Upper lobe of right lung (tissue), 1 donor: ENCODE measurements at regions not wholly inside any gene's neighbourhood (a gene's known extent, or its start where the extent isn't known, plus 50 kb on each side); places are given as distances from the start of the nearest gene placed in this dataset.

ENCODE experiments used
- ATAC-seq: fragments of 200-7000 bp; cut with Tn5 transposase; one replicate; pipeline ENCODE4 v1.9.1; 2020; ENCODE audit warnings: mild to moderate bottlenecking, moderate library complexity
- DNase-seq: peaks from one replicate; pipeline ENCODE4 v3.0.0-alpha.2; 2020
- H3K27ac ChIP-seq: fragments of 200-600 bp; one replicate; pipeline ENCODE4 v1.8.0; 2022
- H3K27me3 ChIP-seq: fragments of 200-600 bp; one replicate; pipeline ENCODE4 v1.8.0; 2022; ENCODE audit warnings: mild to moderate bottlenecking
- H3K36me3 ChIP-seq: fragments of 200-600 bp; one replicate; pipeline ENCODE4 v1.8.0; 2022
- H3K4me1 ChIP-seq: fragments of 200-600 bp; one replicate; pipeline ENCODE4 v1.8.0; 2022
- H3K4me3 ChIP-seq: fragments of 200-600 bp; one replicate; pipeline ENCODE4 v1.8.0; 2022; ENCODE audit warnings: mild to moderate bottlenecking
- H3K9me3 ChIP-seq: fragments of 200-600 bp; one replicate; pipeline ENCODE4 v1.8.0; 2022
- CTCF ChIP-seq: fragments of 200-600 bp; IDR thresholded peaks from one replicate; pipeline ENCODE4 v1.8.0; 2022; ENCODE audit warnings: antibody characterized with exemption
- intact Hi-C: fragments of 100-400 bp; cut with DNase I; formaldehyde crosslinking; loops from one replicate; pipeline ENCODE4 v1.11.0; 2022
- donor health status: DM: no; HTN: yes; CAD: no; lungs with severe emphysema.

DNA sequence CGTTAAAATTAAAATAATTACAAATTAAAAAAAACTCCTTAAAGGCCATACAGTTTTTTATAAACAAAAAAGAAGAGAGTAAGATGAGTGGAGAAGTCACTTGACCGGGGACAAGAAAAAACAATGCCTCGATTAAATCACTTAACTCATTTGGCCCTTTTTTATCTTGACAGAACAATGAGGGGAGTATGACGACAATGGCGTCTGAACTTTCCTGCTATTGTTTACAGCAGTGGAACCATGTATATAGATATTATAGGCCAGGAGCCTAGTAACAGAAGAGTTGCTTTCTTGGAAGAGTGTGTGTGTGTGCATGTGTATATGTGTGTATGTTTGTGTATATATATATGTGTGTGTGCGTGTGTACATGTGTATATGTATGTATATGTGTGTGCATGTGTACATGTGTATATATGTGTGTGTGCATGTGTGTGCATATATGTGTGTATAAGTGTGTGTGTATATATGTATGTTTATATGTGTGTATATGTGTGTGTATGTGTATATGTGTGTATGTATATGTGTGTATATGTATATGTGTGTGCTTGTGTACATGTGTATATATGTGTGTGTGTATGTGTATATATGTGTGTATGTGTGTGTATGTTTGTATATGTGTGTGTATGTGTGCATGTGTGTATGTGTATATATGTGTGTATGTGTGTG, 153.4 kb upstream of the FAT1 start:
- H3K4me3 ChIP-seq = no peak overlapping the region
- intact Hi-C loops = no loop called here
- no peaks in the 10 kb centered on the region for H3K4me1 ChIP-seq
- no peak for TF ChIP-seq CTCF
- no peaks in the 10 kb centered on the region for H3K27me3 ChIP-seq
- no peak overlapping the region for H3K27ac ChIP-seq
- no peaks in the 10 kb centered on the region for H3K9me3 ChIP-seq
- DNase-seq = no peak
- no peak for ATAC-seq
- H3K36me3 ChIP-seq = no peaks in the 10 kb centered on the region

- no peak for TF ChIP-seq CTCF
Measured at GRCh38 chr4:186878203-186878776, 154.6 kb upstream of the FAT1 start.

DNA sequence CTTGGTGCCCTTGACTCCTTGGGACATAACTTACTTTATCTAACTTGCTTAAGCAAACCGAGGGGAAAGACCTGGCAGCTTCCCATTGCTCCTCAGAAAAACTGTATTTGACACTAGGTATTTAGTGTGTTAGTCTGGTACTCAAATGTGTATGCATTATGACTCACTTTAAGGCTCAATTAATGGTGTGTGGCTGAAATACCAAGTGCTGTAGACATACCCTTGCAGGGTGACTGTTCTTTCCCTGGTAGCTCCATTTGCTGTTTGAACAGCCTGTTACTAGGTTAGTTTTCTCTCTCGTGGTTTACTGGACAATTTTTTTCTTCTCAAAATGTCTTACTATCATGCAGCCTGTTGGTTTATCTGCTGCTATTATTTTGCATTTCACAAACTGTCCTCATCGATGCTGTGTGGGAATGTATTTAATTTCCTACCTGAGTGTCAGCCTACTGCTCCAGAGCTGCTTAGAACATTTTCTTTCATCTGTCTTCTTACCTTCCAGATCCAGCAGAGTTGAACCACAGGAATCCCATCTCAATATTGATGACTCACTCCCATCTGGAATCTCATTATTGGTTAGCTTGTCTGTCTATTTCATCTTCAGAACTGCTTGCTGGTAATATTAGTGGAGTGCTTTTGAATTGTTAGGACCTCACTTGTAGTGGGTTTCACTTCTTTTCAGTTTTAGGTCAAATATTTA, 158.0 kb upstream of the FAT1 start:
- TF ChIP-seq CTCF = no peak
- no peak for DNase-seq
- Histone ChIP-seq H3K27ac (no peak overlapping the region), H3K4me3 (no peak overlapping the region), H3K4me1 (no peaks in the 10 kb centered on the region), H3K36me3 (no peaks in the 10 kb centered on the region), H3K27me3 (no peaks in the 10 kb centered on the region), H3K9me3 (no peaks in the 10 kb centered on the region)
- ATAC-seq = peak; percentile 69
- intact Hi-C loops = no loop called here

More at GRCh38 chr4:186878203-186878776, 154.6 kb upstream of the FAT1 start:
- no peak overlapping the region for H3K4me3 ChIP-seq
- H3K27me3 ChIP-seq = no peaks in the 10 kb centered on the region
- no peaks in the 10 kb centered on the region for H3K4me1 ChIP-seq
- DNase-seq = no peak
- intact Hi-C loops = no loop called here
- ATAC-seq = no peak
- H3K36me3 ChIP-seq = no peaks in the 10 kb centered on the region
- no peak overlapping the region for H3K27ac ChIP-seq
- H3K9me3 ChIP-seq = no peaks in the 10 kb centered on the region

GRCh38 chr4:186882293-186882692, 158.6 kb upstream of the FAT1 start:
- TF ChIP-seq CTCF = no peak
- H3K27ac ChIP-seq = no peak overlapping the region
- H3K4me1 ChIP-seq = no peaks in the 10 kb centered on the region
- DNase-seq = no peak
- ATAC-seq = no peak
- H3K4me3 ChIP-seq = no peak overlapping the region
- no peaks in the 10 kb centered on the region for H3K27me3 ChIP-seq
- H3K9me3 ChIP-seq = no peaks in the 10 kb centered on the region
- no peaks in the 10 kb centered on the region for H3K36me3 ChIP-seq
- intact Hi-C loops = no loop called here

DNA sequence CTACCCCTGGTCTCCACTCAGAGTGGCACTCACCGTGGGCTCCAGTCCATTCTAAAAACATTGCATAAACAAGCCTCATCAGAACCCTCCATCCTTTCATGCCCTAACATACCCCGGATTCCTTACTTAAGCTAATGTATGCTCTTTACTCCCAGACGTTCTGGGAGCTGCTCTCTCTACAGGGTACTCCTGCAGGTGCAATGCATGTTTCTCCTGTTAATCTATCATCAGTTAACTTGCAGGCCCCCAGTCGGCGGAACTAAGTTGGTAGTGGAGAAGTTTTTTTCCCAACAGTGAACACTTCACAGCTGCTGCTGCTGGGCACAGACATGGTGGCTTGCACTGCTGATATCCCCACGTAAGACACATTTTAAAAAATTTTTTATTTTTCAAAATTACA, 161.6 kb upstream of the FAT1 start:
- Histone ChIP-seq H3K9me3 (no peaks in the 10 kb centered on the region), H3K4me3 (no peak overlapping the region), H3K27me3 (no peaks in the 10 kb centered on the region), H3K36me3 (no peaks in the 10 kb centered on the region), H3K27ac (no peak overlapping the region), H3K4me1 (no peaks in the 10 kb centered on the region)
- intact Hi-C loops = no loop called here
- no peak for TF ChIP-seq CTCF
- no peak for ATAC-seq
- no peak for DNase-seq
